Stimulated activated CD8-positive, alpha-beta memory T cell treated with anti-CD3 and anti-CD28 coated beads, Interleukin-7, amount 100 ng/mL, for 4 hours (primary cell): ENCODE measurements at regions not wholly inside any gene's neighbourhood (a gene's known extent, or its start where the extent isn't known, plus 50 kb on each side); places are given as distances from the start of the nearest gene placed in this dataset.
"Not testable (repeated sequence)": the region's sequence is repeated elsewhere in the genome, so short reads cannot be mapped to it uniquely, and the experiment has no call there.

Experiments
- DNase-seq, 2 donors: peaks; one replicate each; pipeline ENCODE4 v3.0.0-alpha.2; 2020; ENCODE audit warnings: low read depth in 2 of 2

- DNase-seq: no peak
These were observed 95.0 kb downstream of the FAM53A start for GRCh38 chr4:1589098-1589497.

- no peak for DNase-seq
These were observed 95.8 kb downstream of the FAM53A start for GRCh38 chr4:1588306-1588705.

- DNase-seq: no peak
These were observed 99.6 kb downstream of the FAM53A start for GRCh38 chr4:1584498-1584897.

- DNase-seq: no peak
These were observed 100.3 kb downstream of the FAM53A start for GRCh38 chr4:1583859-1584258.

GRCh38 chr4:1583051-1583785 lies 100.9 kb downstream of the FAM53A start:
- DNase-seq: no peak

- no peak for DNase-seq
These were observed 101.9 kb downstream of the FAM53A start for GRCh38 chr4:1582227-1582626.

- peak; percentile 80 to 86 for DNase-seq
These were observed 102.8 kb downstream of the FAM53A start for GRCh38 chr4:1581164-1581894.

GRCh38 chr4:1580692-1581012 lies 103.5 kb downstream of the FAM53A start:
- DNase-seq: not testable (repeated sequence)

- DNase-seq: peak; percentile 85 to 89
These were observed 104.0 kb downstream of the FAM53A start for GRCh38 chr4:1579901-1580691.

GRCh38 chr4:1579001-1579900 lies 104.9 kb downstream of the FAM53A start:
- DNase-seq: peak; percentile 60 to 78

- DNase-seq: no peak
These were observed 105.8 kb downstream of the FAM53A start for GRCh38 chr4:1578251-1578773.

GRCh38 chr4:1577822-1578217 lies 106.3 kb downstream of the FAM53A start:
- no peak for DNase-seq

GRCh38 chr4:1576961-1577821 lies 106.9 kb downstream of the FAM53A start:
- no peak for DNase-seq

GRCh38 chr4:1576304-1576960 lies 107.7 kb downstream of the FAM53A start:
- DNase-seq: no peak

GRCh38 chr4:1575418-1576303 lies 108.5 kb downstream of the FAM53A start:
- DNase-seq: no peak

- no peak for DNase-seq
These were observed 109.3 kb downstream of the FAM53A start for GRCh38 chr4:1574601-1575417.

GRCh38 chr4:1573830-1574459 lies 110.2 kb downstream of the FAM53A start:
- DNase-seq: no peak
